ENCODE measurements at regions not wholly inside any gene's neighbourhood (a gene's known extent, or its start where the extent isn't known, plus 50 kb on each side); places are given as distances from the start of the nearest gene placed in this dataset.

GRCh38 chr10:126806991-126807702, 98.1 kb upstream of the DOCK1 start:
- no peaks in the 10 kb centered on the region for H3K9me3 ChIP-seq
- DNase-seq (no peak), ATAC-seq (ENCODE audit: low FRiP score in 2 of 2) (no peak)
- H3K36me3 ChIP-seq = no peaks in the 10 kb centered on the region
- H3K27ac ChIP-seq = no peak overlapping the region
- 78 to 80% methylated on average over 5 of the region's 5 CpGs for WGBS, 2 donors
- H3K27me3 ChIP-seq = no peaks in the 10 kb centered on the region
- TF ChIP-seq EP300 (IDR thresholded peaks at IDR 0.05) (no peak), CTCF (IDR thresholded peaks at IDR 0.05) (no peak), POLR2AphosphoS5 (IDR thresholded peaks at IDR 0.05) (no peak), POLR2A (IDR thresholded peaks at IDR 0.05) (no peak)
- H3K4me1 ChIP-seq = no peaks in the 10 kb centered on the region
- H3K4me3 ChIP-seq = no peak overlapping the region

- Histone ChIP-seq H3K4me3 (no peak overlapping the region), H3K27ac (no peak overlapping the region), H3K27me3 (no peaks in the 10 kb centered on the region), H3K36me3 (no peaks in the 10 kb centered on the region), H3K4me1 (no peaks in the 10 kb centered on the region), H3K9me3 (no peaks in the 10 kb centered on the region)
- DNase-seq (no peak), ATAC-seq (ENCODE audit: low FRiP score in 2 of 2) (no peak)
- no peak for TF ChIP-seq POLR2AphosphoS5 (IDR thresholded peaks at IDR 0.05)
- TF ChIP-seq CTCF (IDR thresholded peaks at IDR 0.05) = no peak
- TF ChIP-seq EP300 (IDR thresholded peaks at IDR 0.05) = no peak
- TF ChIP-seq POLR2A (IDR thresholded peaks at IDR 0.05) = no peak
- WGBS, 2 donors = 26 to 35% methylated on average over 2 of the region's 2 CpGs
These were observed 97.1 kb upstream of the DOCK1 start for GRCh38 chr10:126808103-126808502.

GRCh38 chr10:126813432-126813831, 91.8 kb upstream of the DOCK1 start:
- Histone ChIP-seq H3K36me3 (no peaks in the 10 kb centered on the region), H3K9me3 (no peaks in the 10 kb centered on the region), H3K27ac (no peak overlapping the region), H3K4me1 (no peaks in the 10 kb centered on the region), H3K4me3 (no peak overlapping the region), H3K27me3 (no peaks in the 10 kb centered on the region)
- TF ChIP-seq POLR2A (IDR thresholded peaks at IDR 0.05) = no peak
- DNase-seq (no peak), ATAC-seq (ENCODE audit: low FRiP score in 2 of 2) (no peak)
- 89 to 98% methylated on average over 6 of the region's 6 CpGs for WGBS, 2 donors

- Histone ChIP-seq H3K4me1 (no peaks in the 10 kb centered on the region), H3K36me3 (no peaks in the 10 kb centered on the region), H3K27ac (no peak overlapping the region), H3K27me3 (no peaks in the 10 kb centered on the region), H3K9me3 (peaks cover 0 to 2% (median 0%) of the 10 kb centered on the region in 4 donors), H3K4me3 (no peak overlapping the region)
- WGBS, 2 donors = 59 to 73% methylated on average over 5 of the region's 5 CpGs
- no peak for DNase-seq
- peak in 1 of 2 donors; percentile 43 for ATAC-seq (ENCODE audit: low FRiP score in 2 of 2)
- TF ChIP-seq EP300 (IDR thresholded peaks at IDR 0.05) = no peak
- no peak for TF ChIP-seq POLR2AphosphoS5 (IDR thresholded peaks at IDR 0.05)
- no peak for TF ChIP-seq POLR2A (IDR thresholded peaks at IDR 0.05)
- no peak for TF ChIP-seq CTCF (IDR thresholded peaks at IDR 0.05)
These were observed 71.7 kb upstream of the DOCK1 start for GRCh38 chr10:126833542-126833941.

- ATAC-seq (ENCODE audit: low FRiP score in 2 of 2) = no peak
- H3K36me3 ChIP-seq = no peaks in the 10 kb centered on the region
- DNase-seq = no peak
- H3K27me3 ChIP-seq = no peaks in the 10 kb centered on the region
- TF ChIP-seq POLR2AphosphoS5 (IDR thresholded peaks at IDR 0.05) = no peak
- H3K4me3 ChIP-seq = no peak overlapping the region
- H3K9me3 ChIP-seq = no peaks in the 10 kb centered on the region
- H3K4me1 ChIP-seq = no peaks in the 10 kb centered on the region
- 65 to 85% methylated on average over 3 to 4 of the region's 4 CpGs for WGBS, 2 donors
- H3K27ac ChIP-seq = no peak overlapping the region
These were observed 69.2 kb upstream of the DOCK1 start for GRCh38 chr10:126836009-126836408.

- Histone ChIP-seq H3K27me3 (no peaks in the 10 kb centered on the region), H3K4me3 (no peak overlapping the region), H3K4me1 (no peaks in the 10 kb centered on the region), H3K27ac (no peak overlapping the region), H3K36me3 (no peaks in the 10 kb centered on the region), H3K9me3 (no peaks in the 10 kb centered on the region)
- TF ChIP-seq EP300 (IDR thresholded peaks at IDR 0.05) = no peak
- no peak for TF ChIP-seq CTCF (IDR thresholded peaks at IDR 0.05)
- TF ChIP-seq POLR2A (IDR thresholded peaks at IDR 0.05) = no peak
- TF ChIP-seq POLR2AphosphoS5 (IDR thresholded peaks at IDR 0.05) = no peak
- 65 to 77% methylated on average over 4 of the region's 4 CpGs for WGBS, 2 donors
- DNase-seq (no peak), ATAC-seq (ENCODE audit: low FRiP score in 2 of 2) (no peak)
These were observed 66.9 kb upstream of the DOCK1 start for GRCh38 chr10:126838316-126838715.
